OCI-LY1 (cell line): ENCODE measurements at regions not wholly inside any gene's neighbourhood (a gene's known extent, or its start where the extent isn't known, plus 50 kb on each side); places are given as distances from the start of the nearest gene placed in this dataset.

Experiments
- H2AFZ ChIP-seq: fragments of 200-600 bp; sonication (generic), shearing (Covaris generic); 2 replicates; pipeline ENCODE4 v1.6.0; 2014; ENCODE audit warnings: antibody characterized with exemption, mild to moderate bottlenecking, low read length
- H3F3A ChIP-seq: fragments of 200-600 bp; sonication (generic), shearing (Covaris generic); 2 replicates; pipeline ENCODE4 v1.6.0; 2014; ENCODE audit warnings: mild to moderate bottlenecking, antibody characterized with exemption, low read length, moderate library complexity; ENCODE audit not compliant: insufficient read depth
- H3K27ac ChIP-seq: fragments of 200-600 bp; sonication (generic); 2 replicates; pipeline ENCODE4 v1.5.1; 2014; ENCODE audit warnings: low read length, mixed run types, mild to moderate bottlenecking, low read depth; ENCODE audit not compliant: poor library complexity, severe bottlenecking
- H3K27me3 ChIP-seq: fragments of 200-600 bp; sonication (generic); 2 replicates; pipeline ENCODE4 v1.6.0; 2014; ENCODE audit warnings: antibody characterized with exemption, mild to moderate bottlenecking, low read length, moderate library complexity; ENCODE audit not compliant: insufficient read depth
- H3K36me3 ChIP-seq: fragments of 200-600 bp; sonication (generic); 2 replicates; pipeline ENCODE4 v1.6.1; 2014; ENCODE audit warnings: mild to moderate bottlenecking, antibody characterized with exemption, low read length, moderate library complexity, mixed read lengths; ENCODE audit not compliant: insufficient read depth
- H3K4me1 ChIP-seq: fragments of 200-600 bp; sonication (generic); 2 replicates; pipeline ENCODE4 v1.5.1; 2014; ENCODE audit warnings: mild to moderate bottlenecking, low read length, moderate library complexity; ENCODE audit not compliant: insufficient read depth, severe bottlenecking
- H3K4me2 ChIP-seq: fragments of 200-600 bp; sonication (generic), shearing (Covaris generic); 2 replicates; pipeline ENCODE4 v1.6.1; 2014; ENCODE audit warnings: low read length
- H3K4me3 ChIP-seq: fragments of 200-600 bp; sonication (generic); 2 replicates; pipeline ENCODE4 v1.5.1; 2014; ENCODE audit warnings: low read length, low read depth, mild to moderate bottlenecking, mixed read lengths; ENCODE audit not compliant: poor library complexity, severe bottlenecking
- H3K79me2 ChIP-seq: fragments of 200-600 bp; shearing (Covaris generic); 2 replicates; pipeline ENCODE4 v1.6.1; 2016; ENCODE audit warnings: mixed run types, low read length, mixed read lengths; ENCODE audit not compliant: insufficient read depth
- H3K9ac ChIP-seq: fragments of 200-600 bp; sonication (generic), shearing (Covaris generic); 2 replicates; pipeline ENCODE4 v1.6.1; 2014; ENCODE audit warnings: mild to moderate bottlenecking, low read length, mixed read lengths
- H3K9me2 ChIP-seq: fragments of 200-600 bp; sonication (generic), shearing (Covaris generic); 2 replicates; pipeline ENCODE4 v1.6.1; 2014; ENCODE audit warnings: low read depth, mild to moderate bottlenecking, low read length, mixed read lengths
- H3K9me3 ChIP-seq: fragments of 200-600 bp; shearing (Covaris generic); 2 replicates; pipeline ENCODE4 v1.6.1; 2014; ENCODE audit warnings: low read length, mixed read lengths
- H4K20me1 ChIP-seq: fragments of 200-600 bp; sonication (generic), shearing (Covaris generic); 2 replicates; pipeline ENCODE4 v1.6.0; 2016; ENCODE audit warnings: mild to moderate bottlenecking, low read length; ENCODE audit not compliant: insufficient read depth
- EZH2 ChIP-seq: fragments of 200-600 bp; sonication (generic), shearing (Covaris generic); IDR thresholded peaks from 2 replicates; pipeline ENCODE4 v1.8.0; 2017; ENCODE audit warnings: borderline replicate concordance, mixed run types, mild to moderate bottlenecking, antibody characterized with exemption, low read length, moderate library complexity, mixed read lengths
- TF ChIP-seq, protein P1 (sequence below): fragments of 200-600 bp; sonication (generic), shearing (Covaris generic); IDR thresholded peaks from 2 replicates; pipeline ENCODE4 v1.5.1; 2017; ENCODE audit warnings: mild to moderate bottlenecking, antibody characterized with exemption, low read length, moderate library complexity, mixed read lengths

DNA sequence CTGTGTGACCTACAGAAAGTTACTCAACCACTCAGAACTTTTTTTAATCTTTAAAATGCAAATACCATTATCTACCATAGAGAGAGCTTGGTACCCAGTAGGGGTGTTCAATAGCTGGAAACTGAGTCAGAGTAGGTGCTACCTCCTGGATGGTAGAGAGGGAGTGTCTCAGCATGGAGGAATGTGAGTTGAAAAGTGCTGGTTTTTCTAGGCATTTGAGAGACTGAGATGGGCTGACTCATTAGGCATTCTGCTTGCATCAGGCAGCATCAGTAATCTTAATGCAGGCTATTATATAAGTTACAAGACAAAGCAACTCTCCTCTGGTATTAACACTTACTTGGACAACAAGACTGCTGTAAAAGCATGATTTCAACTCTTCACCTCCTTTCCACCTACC, 70.9 kb upstream of the ARHGEF9 start:
- no peak overlapping the region for H3K4me2 ChIP-seq
- no peaks in the 10 kb centered on the region for H3K9me2 ChIP-seq
- no peak overlapping the region for H3K4me3 ChIP-seq
- H3K9me3 ChIP-seq = no peaks in the 10 kb centered on the region
- no peaks in the 10 kb centered on the region for H4K20me1 ChIP-seq
- no peaks in the 10 kb centered on the region for H3K36me3 ChIP-seq
- H3K9ac ChIP-seq = no peak overlapping the region
- TF ChIP-seq, protein P1, sequence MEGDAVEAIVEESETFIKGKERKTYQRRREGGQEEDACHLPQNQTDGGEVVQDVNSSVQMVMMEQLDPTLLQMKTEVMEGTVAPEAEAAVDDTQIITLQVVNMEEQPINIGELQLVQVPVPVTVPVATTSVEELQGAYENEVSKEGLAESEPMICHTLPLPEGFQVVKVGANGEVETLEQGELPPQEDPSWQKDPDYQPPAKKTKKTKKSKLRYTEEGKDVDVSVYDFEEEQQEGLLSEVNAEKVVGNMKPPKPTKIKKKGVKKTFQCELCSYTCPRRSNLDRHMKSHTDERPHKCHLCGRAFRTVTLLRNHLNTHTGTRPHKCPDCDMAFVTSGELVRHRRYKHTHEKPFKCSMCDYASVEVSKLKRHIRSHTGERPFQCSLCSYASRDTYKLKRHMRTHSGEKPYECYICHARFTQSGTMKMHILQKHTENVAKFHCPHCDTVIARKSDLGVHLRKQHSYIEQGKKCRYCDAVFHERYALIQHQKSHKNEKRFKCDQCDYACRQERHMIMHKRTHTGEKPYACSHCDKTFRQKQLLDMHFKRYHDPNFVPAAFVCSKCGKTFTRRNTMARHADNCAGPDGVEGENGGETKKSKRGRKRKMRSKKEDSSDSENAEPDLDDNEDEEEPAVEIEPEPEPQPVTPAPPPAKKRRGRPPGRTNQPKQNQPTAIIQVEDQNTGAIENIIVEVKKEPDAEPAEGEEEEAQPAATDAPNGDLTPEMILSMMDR = no peak
- no peak for TF ChIP-seq EZH2
- no peak overlapping the region for H2AFZ ChIP-seq
- H3K27ac ChIP-seq = no peak overlapping the region
- no peaks in the 10 kb centered on the region for H3F3A ChIP-seq
- no peaks in the 10 kb centered on the region for H3K79me2 ChIP-seq
- no peaks in the 10 kb centered on the region for H3K4me1 ChIP-seq
- H3K27me3 ChIP-seq = no peaks in the 10 kb centered on the region

DNA sequence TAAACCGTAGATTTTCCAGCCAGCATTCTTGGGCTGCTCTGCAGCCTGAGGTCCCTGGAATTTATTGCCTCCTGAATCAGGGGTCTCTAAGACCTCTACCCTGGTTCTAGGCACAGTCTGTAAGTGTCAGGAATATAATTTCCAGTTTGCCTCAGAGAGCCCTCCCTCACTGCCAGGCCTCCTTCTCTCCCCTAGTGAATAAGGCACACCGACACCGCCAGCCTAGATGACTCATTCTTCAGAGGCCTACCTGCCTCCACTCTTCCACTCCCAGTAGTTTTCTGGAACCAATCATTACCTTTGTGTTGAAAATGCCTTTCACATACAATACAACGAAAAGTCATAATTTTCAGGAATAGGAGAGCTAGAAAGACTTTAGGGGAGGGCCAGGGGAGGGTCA, 50.3 kb upstream of the ARHGEF9 start:
- no peak overlapping the region for H3K27ac ChIP-seq
- TF ChIP-seq, protein P1 = no peak
- no peak for TF ChIP-seq EZH2
- H3K4me3 ChIP-seq = no peak overlapping the region
- H4K20me1 ChIP-seq = no peaks in the 10 kb centered on the region
- H3K27me3 ChIP-seq = no peaks in the 10 kb centered on the region
- no peaks in the 10 kb centered on the region for H3F3A ChIP-seq
- no peak overlapping the region for H2AFZ ChIP-seq
- no peak overlapping the region for H3K4me2 ChIP-seq
- no peak overlapping the region for H3K9ac ChIP-seq
- H3K36me3 ChIP-seq = no peaks in the 10 kb centered on the region
- no peaks in the 10 kb centered on the region for H3K9me2 ChIP-seq
- no peaks in the 10 kb centered on the region for H3K79me2 ChIP-seq
- no peaks in the 10 kb centered on the region for H3K9me3 ChIP-seq
- no peaks in the 10 kb centered on the region for H3K4me1 ChIP-seq
